ENCODE measurements at regions not wholly inside any gene's neighbourhood (a gene's known extent, or its start where the extent isn't known, plus 50 kb on each side); places are given as distances from the start of the nearest gene placed in this dataset.

GRCh38 chr5:56749842-56750241 lies 65.5 kb upstream of the MAP3K1 start:
- TF ChIP-seq TAF1 (IDR thresholded peaks at IDR 0.05; ENCODE audit: low read depth, low read length) (no peak), POLR2AphosphoS5 (IDR thresholded peaks at IDR 0.05; ENCODE audit: low read depth, low read length) (no peak), SPI1 (IDR thresholded peaks at IDR 0.05; ENCODE audit: low read depth, low read length) (no peak), PAX5 (IDR thresholded peaks at IDR 0.05; ENCODE audit: insufficient read depth, low read length, severe bottlenecking) (no peak), POLR2A (IDR thresholded peaks at IDR 0.05; ENCODE audit: low read depth, low read length) (no peak), POU2F2 (IDR thresholded peaks at IDR 0.05; ENCODE audit: low read depth, low read length) (no peak)
- no peak for FAIRE-seq
- no peak for DNase-seq (ENCODE audit: insufficient read length, low spot score)

GRCh38 chr5:56746553-56747339 lies 68.6 kb upstream of the MAP3K1 start:
- FAIRE-seq: no peak
- TF ChIP-seq PAX5 (IDR thresholded peaks at IDR 0.05; ENCODE audit: insufficient read depth, low read length, severe bottlenecking) (no peak), TAF1 (IDR thresholded peaks at IDR 0.05; ENCODE audit: low read depth, low read length) (no peak), POU2F2 (IDR thresholded peaks at IDR 0.05; ENCODE audit: low read depth, low read length) (no peak)
- no peak for DNase-seq (ENCODE audit: insufficient read length, low spot score)

DNA sequence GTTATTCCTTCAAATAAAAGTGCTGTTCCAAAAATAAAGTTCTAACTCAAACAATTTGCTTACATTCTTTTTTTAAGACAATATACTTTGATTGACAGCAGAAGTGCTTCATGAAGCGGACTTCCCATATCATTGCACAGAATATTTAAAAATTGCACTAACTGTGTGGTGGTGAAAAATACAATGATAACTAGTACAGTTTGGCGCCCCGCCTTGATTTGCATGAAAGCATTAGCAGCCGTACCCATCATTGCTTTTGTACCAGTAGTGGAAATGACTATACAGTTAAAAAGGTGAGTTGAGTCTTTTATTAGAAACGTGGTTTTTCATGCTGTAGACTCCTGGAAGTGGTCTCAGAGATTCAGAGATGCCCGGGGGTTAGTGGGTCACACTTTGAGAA lies 69.5 kb upstream of the MAP3K1 start:
- FAIRE-seq (no peak), DNase-seq (ENCODE audit: insufficient read length, low spot score) (no peak)
- no peak for TF ChIP-seq POLR2A (IDR thresholded peaks at IDR 0.05; ENCODE audit: low read depth, low read length)
- no peak for TF ChIP-seq POLR2AphosphoS5 (IDR thresholded peaks at IDR 0.05; ENCODE audit: low read depth, low read length)
- no peak for TF ChIP-seq PAX5 (IDR thresholded peaks at IDR 0.05; ENCODE audit: insufficient read depth, low read length, severe bottlenecking)
- no peak for TF ChIP-seq TAF1 (IDR thresholded peaks at IDR 0.05; ENCODE audit: low read depth, low read length)
- no peak for TF ChIP-seq SPI1 (IDR thresholded peaks at IDR 0.05; ENCODE audit: low read depth, low read length)
- TF ChIP-seq POU2F2 (IDR thresholded peaks at IDR 0.05; ENCODE audit: low read depth, low read length): no peak

- FAIRE-seq (no peak), DNase-seq (ENCODE audit: insufficient read length, low spot score) (no peak)
- no peak for TF ChIP-seq SPI1 (IDR thresholded peaks at IDR 0.05; ENCODE audit: low read depth, low read length)
- no peak for TF ChIP-seq PAX5 (IDR thresholded peaks at IDR 0.05; ENCODE audit: insufficient read depth, low read length, severe bottlenecking)
Measured at GRCh38 chr5:56740868-56741267, 74.5 kb upstream of the MAP3K1 start.

DNA sequence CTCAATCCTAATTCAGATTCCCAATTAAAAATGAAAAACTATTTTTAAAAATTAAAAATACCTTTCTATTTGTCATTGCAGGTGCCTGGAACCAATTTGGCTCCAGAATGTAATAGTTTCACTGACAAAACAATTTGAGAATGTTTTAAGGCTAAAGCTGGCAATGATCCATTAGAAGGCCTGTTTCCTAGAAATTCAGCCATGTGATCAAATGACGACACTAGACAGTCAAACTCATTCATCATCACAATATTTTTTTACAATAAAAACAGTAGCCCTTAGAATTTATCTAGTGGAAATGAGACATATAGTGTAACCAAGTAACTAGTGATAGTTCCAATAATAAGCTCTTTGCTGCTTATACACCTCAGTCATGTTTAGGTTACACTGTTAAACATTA lies 75.4 kb upstream of the MAP3K1 start:
- no peak for FAIRE-seq
- TF ChIP-seq PAX5 (IDR thresholded peaks at IDR 0.05; ENCODE audit: insufficient read depth, low read length, severe bottlenecking) (no peak), POLR2AphosphoS5 (IDR thresholded peaks at IDR 0.05; ENCODE audit: low read depth, low read length) (no peak), POLR2A (IDR thresholded peaks at IDR 0.05; ENCODE audit: low read depth, low read length) (no peak), TAF1 (IDR thresholded peaks at IDR 0.05; ENCODE audit: low read depth, low read length) (no peak), SPI1 (IDR thresholded peaks at IDR 0.05; ENCODE audit: low read depth, low read length) (no peak), POU2F2 (IDR thresholded peaks at IDR 0.05; ENCODE audit: low read depth, low read length) (no peak)
- DNase-seq (ENCODE audit: insufficient read length, low spot score): no peak

DNA sequence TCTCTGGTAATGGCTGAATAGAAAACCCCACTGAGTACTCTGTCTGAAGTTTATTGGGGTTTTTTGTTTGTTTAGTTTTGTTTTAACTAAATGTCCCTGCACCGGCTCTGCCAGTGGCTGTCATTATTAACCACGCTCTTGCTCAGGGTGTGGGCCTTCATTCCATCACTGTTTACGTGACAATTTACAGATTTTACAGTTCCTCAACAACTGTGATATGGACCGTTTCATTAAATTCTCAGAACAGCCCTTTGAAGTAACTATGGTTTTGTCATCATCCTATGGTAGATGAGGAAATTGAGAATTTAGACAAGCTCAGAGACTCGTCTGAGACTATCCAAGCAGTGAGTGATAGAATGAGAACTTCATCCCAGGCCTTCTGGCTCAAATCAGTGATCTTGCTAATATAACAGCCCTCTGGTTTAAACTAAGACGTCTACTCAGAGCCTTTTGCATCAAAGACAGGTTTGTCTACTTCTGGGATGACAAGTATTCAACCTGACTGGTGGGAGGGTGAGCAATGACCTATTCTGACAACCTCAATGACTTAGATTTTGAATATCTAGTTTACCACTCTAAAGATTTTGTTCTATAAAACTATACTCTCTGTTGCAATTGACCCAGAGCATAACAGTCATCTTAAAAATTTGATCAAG lies 77.3 kb upstream of the MAP3K1 start:
- FAIRE-seq (no peak), DNase-seq (ENCODE audit: insufficient read length, low spot score) (no peak)
- TF ChIP-seq TAF1 (IDR thresholded peaks at IDR 0.05; ENCODE audit: low read depth, low read length): no peak
- no peak for TF ChIP-seq SPI1 (IDR thresholded peaks at IDR 0.05; ENCODE audit: low read depth, low read length)
- no peak for TF ChIP-seq PAX5 (IDR thresholded peaks at IDR 0.05; ENCODE audit: insufficient read depth, low read length, severe bottlenecking)
- no peak for TF ChIP-seq POU2F2 (IDR thresholded peaks at IDR 0.05; ENCODE audit: low read depth, low read length)
- TF ChIP-seq POLR2AphosphoS5 (IDR thresholded peaks at IDR 0.05; ENCODE audit: low read depth, low read length): no peak
- TF ChIP-seq POLR2A (IDR thresholded peaks at IDR 0.05; ENCODE audit: low read depth, low read length): no peak

- FAIRE-seq: no peak
- no peak for TF ChIP-seq TAF1 (IDR thresholded peaks at IDR 0.05; ENCODE audit: low read depth, low read length)
- TF ChIP-seq POU2F2 (IDR thresholded peaks at IDR 0.05; ENCODE audit: low read depth, low read length): no peak
- no peak for TF ChIP-seq POLR2A (IDR thresholded peaks at IDR 0.05; ENCODE audit: low read depth, low read length)
- TF ChIP-seq SPI1 (IDR thresholded peaks at IDR 0.05; ENCODE audit: low read depth, low read length): no peak
- no peak for TF ChIP-seq POLR2AphosphoS5 (IDR thresholded peaks at IDR 0.05; ENCODE audit: low read depth, low read length)
- TF ChIP-seq PAX5 (IDR thresholded peaks at IDR 0.05; ENCODE audit: insufficient read depth, low read length, severe bottlenecking): no peak
- DNase-seq (ENCODE audit: insufficient read length, low spot score): no peak
Measured at GRCh38 chr5:56737002-56737621, 78.2 kb upstream of the MAP3K1 start.

- 0 out of 2 replicates have a peak, but pooled peaks have one; percentile 4 for TF ChIP-seq SPI1 (IDR thresholded peaks at IDR 0.05; ENCODE audit: low read depth, low read length)
- TF ChIP-seq POLR2A (IDR thresholded peaks at IDR 0.05; ENCODE audit: low read depth, low read length): no peak
- FAIRE-seq (no peak), DNase-seq (ENCODE audit: insufficient read length, low spot score) (no peak)
Measured at GRCh38 chr5:56735849-56736641, 79.3 kb upstream of the MAP3K1 start.

DNA sequence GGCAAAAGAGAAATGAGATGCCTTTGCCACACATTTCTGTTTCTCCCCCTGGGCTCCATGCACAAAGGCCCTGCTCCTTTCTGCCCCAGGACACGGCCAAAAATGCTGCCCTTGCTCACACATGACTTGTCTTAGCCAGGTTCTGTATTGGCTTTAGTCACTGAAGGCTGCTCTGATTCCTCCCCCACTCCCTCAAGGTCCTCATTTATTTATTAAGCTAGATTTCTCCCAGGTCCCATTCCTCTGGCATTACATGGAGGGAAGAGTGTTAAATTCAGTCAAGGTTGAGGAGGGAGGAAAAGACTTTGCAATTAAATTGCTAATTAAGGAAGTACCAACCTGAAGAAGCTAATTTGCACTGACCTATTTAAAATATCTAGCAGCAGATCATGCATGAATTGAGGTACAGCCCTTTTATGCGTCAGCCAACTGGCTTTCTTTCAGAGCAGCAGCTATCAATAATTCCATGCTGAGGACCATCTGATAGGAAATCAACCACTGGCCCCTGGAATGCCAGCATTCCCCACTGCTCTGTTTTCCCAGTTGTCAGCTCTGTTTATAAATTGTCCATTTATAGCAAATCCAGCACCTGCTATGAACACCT lies 81.2 kb upstream of the MAP3K1 start:
- TF ChIP-seq POLR2A (IDR thresholded peaks at IDR 0.05; ENCODE audit: low read depth, low read length) (no peak), POU2F2 (IDR thresholded peaks at IDR 0.05; ENCODE audit: low read depth, low read length) (no peak), TAF1 (IDR thresholded peaks at IDR 0.05; ENCODE audit: low read depth, low read length) (no peak), POLR2AphosphoS5 (IDR thresholded peaks at IDR 0.05; ENCODE audit: low read depth, low read length) (no peak), SPI1 (IDR thresholded peaks at IDR 0.05; ENCODE audit: low read depth, low read length) (no peak), PAX5 (IDR thresholded peaks at IDR 0.05; ENCODE audit: insufficient read depth, low read length, severe bottlenecking) (no peak)
- DNase-seq (ENCODE audit: insufficient read length, low spot score): no peak
- FAIRE-seq: no peak

Data from GM12891 (cell line).